Breast epithelium (tissue), 3 donors: ENCODE measurements at regions not wholly inside any gene's neighbourhood (a gene's known extent, or its start where the extent isn't known, plus 50 kb on each side); places are given as distances from the start of the nearest gene placed in this dataset.

Experiments used
- CTCF ChIP-seq, 3 donors: fragments of 450-650 bp; IDR thresholded peaks; one replicate each; pipeline ENCODE4 v1.5.1; 2016 to 2017; ENCODE audit warnings: antibody characterized with exemption in 3 of 3, mild to moderate bottlenecking in 3 of 3, moderate library complexity in 3 of 3
- POLR2A ChIP-seq: fragments of 450-650 bp; IDR thresholded peaks from one replicate; pipeline ENCODE4 v1.6.1; 2016; ENCODE audit warnings: antibody characterized with exemption, mild to moderate bottlenecking, moderate library complexity
- POLR2AphosphoS5 ChIP-seq, 3 donors: sonication (generic); formaldehyde crosslinking; IDR thresholded peaks; one replicate each; pipeline ENCODE4 v1.6.1; 2017; ENCODE audit warnings: antibody characterized with exemption in 3 of 3

- no peak for TF ChIP-seq POLR2A
- TF ChIP-seq CTCF (IDR thresholded peaks at IDR 0.05) = no peak
- no peak for TF ChIP-seq POLR2AphosphoS5 (IDR thresholded peaks at IDR 0.05)
Observed at GRCh38 chr3:56921573-56922453, 120.1 kb upstream of the ARHGEF3 start.
